Spinal cord (tissue), 9 donors: ENCODE measurements at regions not wholly inside any gene's neighbourhood (a gene's known extent, or its start where the extent isn't known, plus 50 kb on each side); places are given as distances from the start of the nearest gene placed in this dataset.
A peak's percentile ranks its signal among the peaks of the same experiment; 100 is the strongest.

Experiments
- DNase-seq, 6 donors: peaks; one replicate each; pipeline versions ENCODE4 v3.0.0 to v3.0.0-alpha.2; 2013 to 2015; ENCODE audit warnings: low spot score in 6 of 6, low read depth in 4 of 6
- H3K27ac ChIP-seq: one replicate; pipeline ENCODE4 v1.5.1; 2013; ENCODE audit warnings: low read depth, low read length, control low read depth
- H3K27me3 ChIP-seq: one replicate; pipeline ENCODE4 v1.6.1; 2013; ENCODE audit warnings: low read length; ENCODE audit not compliant: control insufficient read depth, insufficient read depth
- H3K36me3 ChIP-seq: one replicate; pipeline ENCODE4 v1.6.1; 2013; ENCODE audit warnings: low read length; ENCODE audit not compliant: control insufficient read depth, insufficient read depth
- H3K4me1 ChIP-seq: one replicate; pipeline ENCODE4 v1.6.1; 2013; ENCODE audit warnings: low read length; ENCODE audit not compliant: control insufficient read depth, insufficient read depth
- H3K4me3 ChIP-seq: one replicate; pipeline ENCODE4 v1.5.1; 2013; ENCODE audit warnings: low read depth, low read length, control low read depth
- H3K9me3 ChIP-seq: one replicate; pipeline ENCODE4 v1.6.1; 2013; ENCODE audit warnings: low read length; ENCODE audit not compliant: control insufficient read depth, insufficient read depth
- WGBS: methylation state at CpG from one replicate; pipeline ENCODE4 v1.1.5; 2013; ENCODE audit warnings: missing lambda C conversion rate; ENCODE audit not compliant: insufficient coverage; 5-methylcytosine and 5-hydroxymethylcytosine counted together
- donor health status: healthy.

DNA sequence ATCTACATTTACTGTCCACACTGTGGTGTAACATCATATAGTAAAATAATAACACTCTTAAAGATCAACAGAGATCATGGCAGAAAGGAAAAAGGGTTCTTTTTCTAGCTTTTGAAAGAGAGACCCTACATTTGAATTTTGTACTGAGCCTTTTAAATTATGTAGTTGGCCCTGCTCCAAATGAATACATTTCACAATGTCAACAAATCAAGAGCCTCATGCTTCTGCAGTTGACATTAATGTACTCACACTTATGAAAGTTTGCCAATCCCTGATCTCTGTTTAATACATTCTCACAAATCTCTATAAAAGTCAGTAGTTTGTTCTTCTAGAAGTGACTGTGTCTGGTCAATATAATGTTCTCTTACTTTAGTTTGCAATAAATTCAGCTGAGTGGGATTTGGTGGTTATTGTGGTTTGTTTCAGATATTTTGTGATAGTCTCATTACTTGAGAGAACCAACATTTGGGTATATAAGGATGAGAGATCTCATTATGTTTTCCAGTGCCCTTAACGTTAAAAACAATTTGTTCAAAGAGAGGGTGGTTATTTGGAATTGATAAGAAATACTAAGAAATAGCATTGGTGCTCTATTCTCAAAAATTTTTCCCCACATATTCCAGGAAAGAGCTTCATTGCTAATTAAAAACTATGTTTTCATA lies 277.8 kb upstream of the FTMT start:
- no peaks in the 10 kb centered on the region for H3K36me3 ChIP-seq
- no CpG with 5 or more reads among the region's 1 CpG for WGBS
- peak in 1 of 6 donors; percentile 1 for DNase-seq
- no peaks in the 10 kb centered on the region for H3K4me1 ChIP-seq
- H3K9me3 ChIP-seq, result no peaks in the 10 kb centered on the region
- no peak overlapping the region for H3K4me3 ChIP-seq
- H3K27ac ChIP-seq, result no peak overlapping the region
- H3K27me3 ChIP-seq, result no peaks in the 10 kb centered on the region

DNA sequence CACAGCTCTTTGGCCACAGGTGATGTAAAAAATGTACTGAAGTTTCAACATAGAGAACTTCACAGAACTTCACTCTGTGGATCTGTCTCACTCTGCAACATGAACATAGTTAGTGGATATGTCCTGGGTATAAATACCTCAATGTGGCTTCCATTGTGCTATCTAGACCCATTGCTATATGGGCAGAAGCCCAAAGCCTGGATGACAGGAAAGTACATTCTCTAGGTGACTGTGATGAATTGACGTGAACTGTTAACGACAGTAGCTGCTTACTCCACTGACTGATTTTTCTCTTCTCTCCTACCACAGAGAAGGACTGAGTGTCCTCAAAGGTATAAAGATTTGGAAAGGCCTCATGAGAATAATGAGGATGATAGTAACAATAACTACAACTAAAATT lies 270.1 kb upstream of the FTMT start:
- no peak overlapping the region for H3K4me3 ChIP-seq
- no peaks in the 10 kb centered on the region for H3K36me3 ChIP-seq
- H3K9me3 ChIP-seq, result no peaks in the 10 kb centered on the region
- no peaks in the 10 kb centered on the region for H3K4me1 ChIP-seq
- no peak for DNase-seq
- H3K27me3 ChIP-seq, result no peaks in the 10 kb centered on the region
- WGBS, result no CpG with 5 or more reads among the region's 2 CpGs
- no peak overlapping the region for H3K27ac ChIP-seq

- DNase-seq, result no peak
- Histone ChIP-seq H3K36me3 (no peaks in the 10 kb centered on the region), H3K4me1 (no peaks in the 10 kb centered on the region), H3K27ac (no peak overlapping the region), H3K27me3 (no peaks in the 10 kb centered on the region), H3K9me3 (no peaks in the 10 kb centered on the region), H3K4me3 (no peak overlapping the region)
- WGBS, result 86% methylated on average over 3 of the region's 3 CpGs
Observed at GRCh38 chr5:121596882-121597281, 254.8 kb upstream of the FTMT start.

DNA sequence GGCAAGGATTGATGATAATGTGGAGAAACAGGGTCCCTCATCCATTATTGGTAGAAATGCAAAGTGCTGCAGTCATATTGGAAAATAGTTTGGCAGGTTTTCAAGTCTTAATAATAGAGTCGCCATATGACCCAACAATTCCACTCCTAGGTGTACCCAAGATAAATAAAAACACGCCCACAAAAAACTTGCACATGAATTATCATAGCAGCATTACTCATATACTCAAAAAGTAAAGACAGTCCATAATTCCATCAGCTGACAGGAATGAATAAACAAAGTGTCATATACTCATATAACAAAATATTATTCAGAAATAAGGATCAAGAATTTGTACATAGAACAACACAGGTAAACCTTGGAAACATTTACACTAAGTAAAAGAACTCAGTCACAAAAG lies 242.9 kb upstream of the FTMT start:
- WGBS, result no CpG with 5 or more reads among the region's 2 CpGs
- Histone ChIP-seq H3K4me1 (no peaks in the 10 kb centered on the region), H3K27me3 (no peaks in the 10 kb centered on the region), H3K36me3 (no peaks in the 10 kb centered on the region), H3K27ac (no peak overlapping the region), H3K4me3 (no peak overlapping the region), H3K9me3 (peaks cover 1% of the 10 kb centered on the region)
- no peak for DNase-seq

- no CpG with 5 or more reads among the region's 2 CpGs for WGBS
- Histone ChIP-seq H3K36me3 (no peaks in the 10 kb centered on the region), H3K27me3 (no peaks in the 10 kb centered on the region), H3K27ac (no peak overlapping the region), H3K9me3 (no peaks in the 10 kb centered on the region), H3K4me3 (no peak overlapping the region), H3K4me1 (no peaks in the 10 kb centered on the region)
- DNase-seq, result no peak
Observed at GRCh38 chr5:121624035-121624434, 227.6 kb upstream of the FTMT start.

DNA sequence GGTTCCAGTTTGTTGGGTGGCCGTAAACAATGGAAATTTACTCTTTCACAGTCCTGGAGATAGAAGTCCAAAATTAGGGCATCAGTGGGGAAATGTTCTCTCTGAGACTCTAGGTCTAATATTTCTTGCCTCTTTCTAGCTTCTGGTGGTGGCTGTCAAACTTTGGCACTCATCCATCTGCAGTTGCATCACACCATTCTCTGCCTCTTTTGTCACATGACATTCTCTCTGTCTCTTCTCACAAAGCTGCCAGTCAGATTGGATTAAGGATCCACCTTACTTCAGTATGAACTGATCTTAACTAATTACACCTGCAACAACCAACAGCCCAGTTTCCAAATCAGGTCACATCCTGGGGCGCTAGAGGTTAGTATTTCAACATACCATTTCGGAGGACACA lies 222.9 kb upstream of the FTMT start:
- H3K4me3 ChIP-seq, result no peak overlapping the region
- 69% methylated on average over 2 of the region's 3 CpGs for WGBS
- no peak overlapping the region for H3K27ac ChIP-seq
- H3K27me3 ChIP-seq, result no peaks in the 10 kb centered on the region
- no peaks in the 10 kb centered on the region for H3K9me3 ChIP-seq
- no peaks in the 10 kb centered on the region for H3K4me1 ChIP-seq
- DNase-seq, result no peak
- no peaks in the 10 kb centered on the region for H3K36me3 ChIP-seq

- Histone ChIP-seq H3K27me3 (no peaks in the 10 kb centered on the region), H3K36me3 (no peaks in the 10 kb centered on the region), H3K9me3 (no peaks in the 10 kb centered on the region), H3K27ac (no peak overlapping the region), H3K4me1 (no peaks in the 10 kb centered on the region), H3K4me3 (no peak overlapping the region)
- peak in 3 of 6 donors; percentile 15 to 67 (median 62) for DNase-seq
- 45% methylated on average over 2 of the region's 5 CpGs for WGBS
Observed at GRCh38 chr5:121630402-121630801, 221.3 kb upstream of the FTMT start.

DNA sequence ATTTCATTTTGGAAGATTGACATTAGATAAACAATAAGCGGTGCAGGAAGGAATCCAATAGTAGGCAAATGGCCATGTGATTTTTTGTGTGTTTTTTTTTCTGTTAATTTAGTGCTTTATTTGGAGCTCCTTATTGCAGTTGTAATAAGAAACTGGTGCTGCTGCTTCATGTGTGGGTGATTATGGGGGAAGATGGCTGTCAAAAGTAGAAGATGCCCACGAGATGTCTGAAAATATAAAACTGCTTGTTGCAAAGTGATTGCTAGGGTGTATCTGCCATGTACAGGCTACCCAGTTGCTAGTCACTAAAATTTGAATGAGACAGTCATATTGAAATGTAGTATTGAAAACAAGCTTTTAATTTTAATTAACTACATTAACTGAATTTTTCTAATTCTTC lies 216.7 kb upstream of the FTMT start:
- Histone ChIP-seq H3K27ac (no peak overlapping the region), H3K27me3 (no peaks in the 10 kb centered on the region), H3K4me3 (no peak overlapping the region), H3K9me3 (no peaks in the 10 kb centered on the region), H3K4me1 (no peaks in the 10 kb centered on the region), H3K36me3 (no peaks in the 10 kb centered on the region)
- WGBS, result 100% methylated on average over 2 of the region's 2 CpGs
- DNase-seq, result no peak

GRCh38 chr5:121638126-121638525 lies 213.6 kb upstream of the FTMT start:
- Histone ChIP-seq H3K36me3 (no peaks in the 10 kb centered on the region), H3K27me3 (no peaks in the 10 kb centered on the region)
- WGBS, result no CpG with 5 or more reads among the region's 2 CpGs

GRCh38 chr5:121640298-121640697 lies 211.4 kb upstream of the FTMT start:
- WGBS, result 91% methylated on average over 1 of the region's 1 CpG
- Histone ChIP-seq H3K9me3 (peaks cover 3% of the 10 kb centered on the region), H3K4me3 (no peak overlapping the region), H3K4me1 (no peaks in the 10 kb centered on the region), H3K27me3 (no peaks in the 10 kb centered on the region), H3K36me3 (no peaks in the 10 kb centered on the region), H3K27ac (no peak overlapping the region)
- DNase-seq, result no peak

More at GRCh38 chr5:121638126-121638525, 213.6 kb upstream of the FTMT start:
- DNase-seq, result no peak
- no peak overlapping the region for H3K27ac ChIP-seq
- no peaks in the 10 kb centered on the region for H3K4me1 ChIP-seq
- H3K9me3 ChIP-seq, result peaks cover 3% of the 10 kb centered on the region
- no peak overlapping the region for H3K4me3 ChIP-seq
